ENCODE measurements at regions not wholly inside any gene's neighbourhood (a gene's known extent, or its start where the extent isn't known, plus 50 kb on each side); places are given as distances from the start of the nearest gene placed in this dataset.

GRCh38 chr2:241961454-241961853 is 91.9 kb downstream of the RTP5 start:
- Histone ChIP-seq H2BK120ac (ENCODE audit: low read depth, low read length, poor library complexity, severe bottlenecking) (no peak overlapping the region), H3K9me3 (ENCODE audit: control insufficient read depth, low read depth, low read length) (no peaks in the 10 kb centered on the region), H4K20me1 (ENCODE audit: control insufficient read depth, insufficient read depth, insufficient read length) (no peaks in the 10 kb centered on the region), H3K23me2 (ENCODE audit: insufficient read length, low read depth, low read length, poor library complexity, severe bottlenecking) (no peaks in the 10 kb centered on the region), H3K23ac (ENCODE audit: insufficient read length, low read depth, low read length) (no peak overlapping the region), H3K79me2 (ENCODE audit: insufficient read depth, low read length) (no peaks in the 10 kb centered on the region), H2AK5ac (ENCODE audit: insufficient read length, low read length) (no peak overlapping the region), H2BK12ac (ENCODE audit: insufficient read length, low read depth, low read length) (no peak overlapping the region), H3K4me1 (ENCODE audit: insufficient read depth, low read length) (no peaks in the 10 kb centered on the region), H3K4ac (ENCODE audit: low read depth, low read length) (no peak overlapping the region), H4K5ac (ENCODE audit: insufficient read length, low read depth, low read length) (no peak overlapping the region), H3T11ph (ENCODE audit: low read length) (no peak overlapping the region), H3K79me1 (ENCODE audit: insufficient read depth, low read depth, low read length, poor library complexity, severe bottlenecking) (no peaks in the 10 kb centered on the region), H2BK15ac (ENCODE audit: low read depth, low read length) (no peak overlapping the region), H2BK20ac (ENCODE audit: low read depth, low read length, poor library complexity, severe bottlenecking) (no peak overlapping the region), H3K27ac (ENCODE audit: insufficient read length, low read depth, low read length) (no peak overlapping the region), H3K4me2 (ENCODE audit: insufficient read depth, insufficient read length, low read length) (no peak overlapping the region), H4K91ac (ENCODE audit: insufficient read length, low read depth, low read length) (no peak overlapping the region), H3K18ac (ENCODE audit: insufficient read length, low read depth, low read length) (no peak overlapping the region), H2BK5ac (ENCODE audit: insufficient read length, low read length) (no peak overlapping the region), H4K8ac (replicated peaks; ENCODE audit: insufficient read length, low read depth, low read length) (no peak overlapping the region), H3K9ac (ENCODE audit: extremely low read depth, insufficient read length, low read length) (no peak overlapping the region), H3K27me3 (ENCODE audit: insufficient read depth, low read length) (no peaks in the 10 kb centered on the region), H3K14ac (ENCODE audit: insufficient read depth, low read length) (no peak overlapping the region), H3K56ac (ENCODE audit: insufficient read length, low read depth, low read length) (no peak overlapping the region), H2AFZ (ENCODE audit: low read length) (no peak overlapping the region)
- Mint-ChIP-seq H3K27ac (no peak overlapping the region), H3K36me3 (ENCODE audit: insufficient read depth in 1 of 3, low read depth in 3 of 3) (no peaks in the 10 kb centered on the region), H3K9me3 (peaks cover 0 to under 1% of the 10 kb centered on the region in 2 experiments; a peak in 1 of 5 replicates), H3K4me3 (no peak overlapping the region; a peak in 1 of 5 replicates), H3K4me1 (peaks cover 9 to 12% of the 10 kb centered on the region in 2 experiments), H3K27me3 (ENCODE audit: low read depth) (peaks cover 14% of the 10 kb centered on the region)
- no peak for TF ChIP-seq CTCF (conservative IDR thresholded peaks at IDR 0.05)
- no CpG with 5 or more reads among the region's 9 CpGs for WGBS (ENCODE audit: extremely low coverage, insufficient read length, low lambda C conversion rate)
- no peak for DNase-seq
